GM12865 (cell line): ENCODE measurements at regions not wholly inside any gene's neighbourhood (a gene's known extent, or its start where the extent isn't known, plus 50 kb on each side); places are given as distances from the start of the nearest gene placed in this dataset.

Source experiments
- DNase-seq: peaks from one replicate; pipeline ENCODE4 v3.0.0; 2010; ENCODE audit warnings: low read depth
- H3K4me3 ChIP-seq: 2 replicates; pipeline ENCODE4 v1.5.1; 2011; ENCODE audit warnings: mild to moderate bottlenecking, low read depth, low read length, control low read depth
- TF ChIP-seq, protein P1 (sequence below): IDR thresholded peaks from 2 replicates; pipeline ENCODE4 v1.5.1; 2011; ENCODE audit warnings: low read length, control low read depth, low read depth, inconsistent platforms; ENCODE audit not compliant: insufficient read depth; ENCODE audit errors: missing control alignments

DNA sequence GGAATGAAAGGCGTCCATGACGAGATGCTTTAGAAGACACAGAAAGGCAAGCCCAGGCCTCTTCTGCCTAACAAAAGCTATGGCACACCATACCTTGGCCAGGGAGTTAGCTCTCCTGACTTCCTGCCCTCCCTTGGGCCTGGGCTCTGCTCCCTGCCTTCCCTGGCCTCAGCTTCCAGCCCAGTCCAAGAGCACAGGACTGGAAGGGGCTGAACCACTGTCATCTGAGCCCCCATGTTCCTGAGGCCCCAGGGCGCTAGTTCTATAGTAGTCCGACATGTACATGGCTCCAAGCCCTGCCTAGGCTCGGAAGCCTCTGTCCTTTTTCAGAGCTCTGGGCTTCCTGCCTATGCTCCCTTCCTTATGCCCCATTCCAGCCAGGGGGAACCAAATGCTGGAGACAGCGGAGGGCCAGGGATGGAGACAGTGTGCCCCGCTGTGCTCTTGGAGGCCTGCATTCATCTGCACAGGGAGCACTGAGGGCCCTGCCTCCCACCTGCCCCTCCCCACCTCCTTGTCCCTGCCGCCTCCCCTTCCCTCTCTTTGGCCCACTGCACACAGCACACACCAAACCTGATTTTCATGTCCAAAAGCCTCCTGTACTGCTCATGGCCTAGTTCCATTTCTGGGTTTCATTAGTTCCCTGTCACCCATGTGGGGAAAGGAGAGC is 240.1 kb downstream of the RHOU start:
- no peak for DNase-seq
- TF ChIP-seq, protein P1, sequence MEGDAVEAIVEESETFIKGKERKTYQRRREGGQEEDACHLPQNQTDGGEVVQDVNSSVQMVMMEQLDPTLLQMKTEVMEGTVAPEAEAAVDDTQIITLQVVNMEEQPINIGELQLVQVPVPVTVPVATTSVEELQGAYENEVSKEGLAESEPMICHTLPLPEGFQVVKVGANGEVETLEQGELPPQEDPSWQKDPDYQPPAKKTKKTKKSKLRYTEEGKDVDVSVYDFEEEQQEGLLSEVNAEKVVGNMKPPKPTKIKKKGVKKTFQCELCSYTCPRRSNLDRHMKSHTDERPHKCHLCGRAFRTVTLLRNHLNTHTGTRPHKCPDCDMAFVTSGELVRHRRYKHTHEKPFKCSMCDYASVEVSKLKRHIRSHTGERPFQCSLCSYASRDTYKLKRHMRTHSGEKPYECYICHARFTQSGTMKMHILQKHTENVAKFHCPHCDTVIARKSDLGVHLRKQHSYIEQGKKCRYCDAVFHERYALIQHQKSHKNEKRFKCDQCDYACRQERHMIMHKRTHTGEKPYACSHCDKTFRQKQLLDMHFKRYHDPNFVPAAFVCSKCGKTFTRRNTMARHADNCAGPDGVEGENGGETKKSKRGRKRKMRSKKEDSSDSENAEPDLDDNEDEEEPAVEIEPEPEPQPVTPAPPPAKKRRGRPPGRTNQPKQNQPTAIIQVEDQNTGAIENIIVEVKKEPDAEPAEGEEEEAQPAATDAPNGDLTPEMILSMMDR = no peak
- H3K4me3 ChIP-seq = no peak overlapping the region

DNA sequence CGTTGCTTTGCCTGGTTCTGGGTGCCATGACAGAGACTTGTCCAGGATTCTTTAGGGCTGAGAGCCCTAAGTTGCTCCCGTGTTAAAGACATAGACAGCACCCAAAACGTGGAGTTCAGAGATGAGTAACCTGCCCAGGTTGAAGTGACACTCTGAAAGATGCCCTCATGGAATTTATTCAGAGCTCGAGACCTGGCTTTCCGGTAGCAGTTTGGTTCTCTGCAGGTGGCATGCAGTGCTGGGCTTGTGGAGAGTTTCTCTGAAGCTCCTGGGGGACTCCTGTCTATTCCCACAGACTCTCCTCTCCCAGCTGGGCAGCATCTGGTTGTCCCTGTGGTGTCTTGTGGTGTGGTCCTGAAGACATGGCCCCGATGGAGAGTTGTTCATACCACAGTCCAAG is 241.0 kb downstream of the RHOU start:
- TF ChIP-seq, protein P1 = no peak
- no peak for DNase-seq
- H3K4me3 ChIP-seq = no peak overlapping the region

DNA sequence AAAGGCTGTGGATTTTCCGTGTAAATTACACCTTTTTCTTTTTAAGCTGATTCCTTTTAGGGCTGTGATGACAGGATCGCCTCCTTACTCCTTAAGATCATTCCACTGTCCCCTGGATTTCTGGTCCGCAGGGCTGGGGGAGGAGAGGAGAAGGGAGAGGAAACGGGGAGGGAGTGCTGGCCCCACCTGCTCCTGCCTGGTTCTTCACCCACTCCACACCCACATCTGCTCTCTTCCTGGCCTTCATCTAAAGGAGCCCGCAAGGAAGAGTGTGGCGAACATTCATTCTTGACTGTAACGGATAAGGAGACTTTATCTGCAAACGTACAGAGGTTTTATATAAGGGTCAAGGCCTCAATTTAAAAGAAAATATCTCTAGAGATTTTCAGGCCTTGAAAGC is 242.0 kb downstream of the RHOU start:
- TF ChIP-seq, protein P1 = no peak
- no peak overlapping the region for H3K4me3 ChIP-seq
- DNase-seq = no peak

DNA sequence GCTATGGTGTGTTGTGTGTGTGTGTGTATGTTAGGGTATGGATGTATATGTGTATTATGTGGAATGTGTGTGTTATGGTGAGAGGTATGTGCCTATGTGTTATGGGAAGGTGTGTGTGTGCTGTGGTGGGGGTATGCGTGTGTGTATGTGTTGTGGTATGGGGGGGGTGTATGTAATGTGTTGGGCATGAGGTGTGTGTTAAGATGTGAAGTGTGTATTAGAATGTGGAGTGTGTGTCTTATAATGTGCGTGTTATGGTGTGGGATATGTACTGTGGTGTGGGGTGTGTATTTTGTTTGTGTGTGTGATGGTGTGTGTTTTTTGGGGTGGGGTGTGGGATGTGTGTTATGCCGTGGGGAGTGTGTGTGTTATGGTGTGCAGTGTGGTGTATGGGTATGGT is 242.5 kb downstream of the RHOU start:
- TF ChIP-seq, protein P1 = no peak
- H3K4me3 ChIP-seq = no peak overlapping the region
- DNase-seq = no peak

DNA sequence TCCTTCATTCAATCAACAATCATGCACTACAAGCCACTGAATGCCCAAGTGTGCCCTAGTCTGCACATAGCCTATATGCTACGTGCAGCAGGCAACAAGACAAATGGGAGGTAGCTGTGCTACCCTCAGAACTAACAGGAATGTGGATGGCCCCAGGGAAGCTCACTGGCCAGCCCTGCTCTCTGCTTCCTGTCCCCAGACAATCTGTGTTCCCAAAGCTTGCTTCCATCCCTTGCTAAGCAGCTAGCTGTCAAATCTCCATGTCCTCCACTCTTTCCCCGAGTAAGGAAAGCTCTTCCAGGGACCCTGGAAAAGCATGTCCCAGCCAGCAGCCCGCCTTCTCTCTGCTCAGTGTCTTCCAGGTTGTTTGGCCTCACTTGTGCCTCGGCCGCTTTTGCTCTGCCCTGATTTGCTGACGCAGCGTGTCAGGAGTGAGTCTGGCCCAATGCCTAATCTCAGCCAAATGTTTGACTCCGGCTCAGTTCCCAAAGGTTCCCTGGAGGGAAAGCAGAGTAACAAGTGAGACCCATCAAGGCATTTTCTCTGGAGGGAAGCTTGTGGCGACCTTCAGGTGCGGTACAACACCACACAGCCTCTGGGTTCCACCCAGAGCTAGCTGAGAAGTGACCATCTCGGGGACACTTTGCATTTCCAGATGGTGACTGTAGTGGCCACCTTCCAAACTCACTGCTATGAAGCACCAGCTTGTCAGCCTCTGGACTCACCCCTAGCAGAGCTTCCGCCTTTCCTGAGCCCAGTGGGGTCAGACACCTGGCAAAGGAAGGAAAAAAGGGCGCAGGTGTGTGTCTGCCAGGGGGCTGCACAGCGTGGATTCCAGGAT is 243.4 kb downstream of the RHOU start:
- DNase-seq = no peak
- no peak overlapping the region for H3K4me3 ChIP-seq
- TF ChIP-seq, protein P1 = no peak

DNA sequence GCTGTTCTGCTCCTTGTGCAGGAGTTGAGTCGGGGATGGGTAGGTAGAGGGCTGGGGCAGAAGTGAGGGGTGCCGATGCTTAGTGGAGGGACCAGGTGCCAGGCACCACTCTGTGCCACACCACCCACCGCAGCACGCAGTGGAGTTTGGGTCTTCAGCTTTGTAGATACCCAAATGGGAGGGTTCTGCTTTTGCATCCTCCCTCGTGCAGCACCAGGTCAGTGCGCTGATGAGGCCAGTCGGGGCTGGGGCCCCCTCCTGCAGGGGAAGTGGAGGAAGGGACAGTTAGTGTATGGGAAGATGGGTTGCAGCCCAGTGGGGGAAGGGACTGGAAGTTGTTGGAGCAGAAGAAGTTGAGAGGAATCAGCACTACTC is 244.0 kb downstream of the RHOU start:
- no peak overlapping the region for H3K4me3 ChIP-seq
- DNase-seq = no peak
- TF ChIP-seq, protein P1 = no peak
